ENCODE measurements at regions not wholly inside any gene's neighbourhood (a gene's known extent, or its start where the extent isn't known, plus 50 kb on each side); places are given as distances from the start of the nearest gene placed in this dataset.

GRCh38 chr9:108286638-108287206, 569.1 kb downstream of the ACTL7B start:
- TF ChIP-seq RFX5 (IDR thresholded peaks at IDR 0.05; ENCODE audit: low read depth, low read length) (no peak), CTCF (conservative IDR thresholded peaks at IDR 0.05; ENCODE audit: low read depth, low read length) (no peak)
- intact Hi-C loops (cut with micrococcal nuclease) (no loop called here), in situ Hi-C loops (cut with MboI; ENCODE audit: low sequenced_read_pairs) (loop anchor here (10.0 kb wide), 1 partner anchor 278 kb away; no protein-coding TSS in a partner anchor), dilution Hi-C loops (cut with HindIII; ENCODE audit: low sequenced_read_pairs, unreplicated experiment) (no loop called here)
- WGBS, 2 experiments (ENCODE audit: extremely low coverage in 2 of 2, insufficient read length in 1 of 2): no CpG with 5 or more reads among the region's 7 CpGs
- no peak overlapping the region for H2BK5ac ChIP-seq (ENCODE audit: low read depth, low read length, poor library complexity, severe bottlenecking)
- ChIA-PET POLR2A (ENCODE audit: unreplicated experiment) (no interaction called here), CTCF (interaction anchor here (1.1 kb wide), 1 partner anchor 14 kb away, joined by 4 read pairs; no protein-coding TSS in a partner anchor)
- no peak overlapping the region for H3K9ac ChIP-seq (ENCODE audit: low read depth, low read length)
- no TSS peak for BruUV-seq (replicated peaks)
- no peak overlapping the region for H2AK5ac ChIP-seq (ENCODE audit: low read depth, low read length)
- no peak overlapping the region for H2BK15ac ChIP-seq (ENCODE audit: low read depth, low read length)
- no peaks in the 10 kb centered on the region for H3K9me3 ChIP-seq (ENCODE audit: control insufficient read depth, insufficient read depth, low read length)
- no peak overlapping the region for H2AFZ ChIP-seq (replicated peaks; ENCODE audit: low read length, poor library complexity)
- H2BK20ac ChIP-seq (ENCODE audit: low read depth, low read length): no peak overlapping the region
- no peak overlapping the region for H3K56ac ChIP-seq (ENCODE audit: extremely low read depth, insufficient read depth, low read length)
- H3K27me3 ChIP-seq (ENCODE audit: control insufficient read depth, insufficient read depth, low read length): no peaks in the 10 kb centered on the region
- H3K79me1 ChIP-seq (ENCODE audit: low read depth in 1 of 2, low read length in 2 of 2): no peaks in the 10 kb centered on the region
- no peak overlapping the region for H3K14ac ChIP-seq (replicated peaks; ENCODE audit: low read depth, low read length)
- H3K9me1 ChIP-seq (ENCODE audit: insufficient read depth, low read length): no peaks in the 10 kb centered on the region
- ATAC-seq (ENCODE audit: low read depth) (no peak), DNase-seq (no peak)
- H4K5ac ChIP-seq (ENCODE audit: low read depth, low read length): no peak overlapping the region
- no peak overlapping the region for H2AK9ac ChIP-seq (replicated peaks; ENCODE audit: low read depth, low read length, poor library complexity)
- no peak overlapping the region for H3K4me3 ChIP-seq (ENCODE audit: insufficient read depth, low read depth, low read length)
- no peaks in the 10 kb centered on the region for H4K20me1 ChIP-seq (ENCODE audit: insufficient read depth, low read length)
- H3K23ac ChIP-seq (ENCODE audit: low read depth, low read length): no peak overlapping the region
- H4K8ac ChIP-seq (ENCODE audit: low read depth in 2 of 2, low read length in 2 of 2): no peak overlapping the region
- no peak overlapping the region for H3K4ac ChIP-seq (ENCODE audit: low read depth, low read length)
- no peak overlapping the region for H3K18ac ChIP-seq (ENCODE audit: low read depth, low read length)
- no peak overlapping the region for H3K27ac ChIP-seq (ENCODE audit: insufficient read depth, low read length)
- H4K91ac ChIP-seq (ENCODE audit: insufficient read depth, low read depth, low read length): no peak overlapping the region
- H3K36me3 ChIP-seq (ENCODE audit: control insufficient read depth, insufficient read depth, low read length): no peaks in the 10 kb centered on the region
- H2BK120ac ChIP-seq (ENCODE audit: low read depth, low read length): no peak overlapping the region
- H3K4me2 ChIP-seq (ENCODE audit: low read depth, low read length): no peak overlapping the region
- no peaks in the 10 kb centered on the region for H3K4me1 ChIP-seq (ENCODE audit: control insufficient read depth, insufficient read depth, low read length)
